HL-60 (cell line): ENCODE measurements at regions not wholly inside any gene's neighbourhood (a gene's known extent, or its start where the extent isn't known, plus 50 kb on each side); places are given as distances from the start of the nearest gene placed in this dataset.

Source experiments
- DNase-seq, 2 experiments: peaks; one replicate each; pipeline ENCODE4 v3.0.0-alpha.2; 2010 to 2020; ENCODE audit warnings: low read depth in 1 of 2, low spot score in 1 of 2
- H3K27ac ChIP-seq: fragments of 250-450 bp; sonication (Bioruptor Pico); replicated peaks from 2 replicates; pipeline ENCODE4 v1.5.1; 2020; ENCODE audit warnings: mild to moderate bottlenecking, moderate library complexity
- H3K27me3 ChIP-seq: fragments of 250-450 bp; sonication (Bioruptor Pico); 2 replicates; pipeline ENCODE4 v1.5.1; 2021; ENCODE audit warnings: mild to moderate bottlenecking, moderate library complexity; ENCODE audit not compliant: insufficient read depth, poor library complexity, severe bottlenecking
- H3K4me3 ChIP-seq: replicated peaks from 2 replicates; pipeline ENCODE4 v1.5.1; 2011; ENCODE audit warnings: mild to moderate bottlenecking, control low read depth, low read length; ENCODE audit not compliant: insufficient read depth
- CTCF ChIP-seq: IDR thresholded peaks from one replicate; pipeline ENCODE4 v1.5.1; 2011; ENCODE audit warnings: low read length, control low read depth, inconsistent platforms; ENCODE audit not compliant: insufficient read depth
- GABPA ChIP-seq: IDR thresholded peaks from 2 replicates; pipeline ENCODE4 v1.6.1; 2012; ENCODE audit warnings: low read depth
- POLR2AphosphoS5 ChIP-seq: IDR thresholded peaks from 2 replicates; pipeline ENCODE4 v1.6.1; 2012; ENCODE audit warnings: low read depth
- REST ChIP-seq: IDR thresholded peaks from 2 replicates; pipeline ENCODE4 v1.6.1; 2012; ENCODE audit warnings: low read depth; ENCODE audit not compliant: insufficient replicate concordance
- SPI1 ChIP-seq: IDR thresholded peaks from 2 replicates; pipeline ENCODE4 v1.6.1; 2012; ENCODE audit warnings: low read depth, mild to moderate bottlenecking, borderline replicate concordance

GRCh38 chr15:46591462-46591861 lies 956.6 kb downstream of the SQOR start:
- TF ChIP-seq POLR2AphosphoS5 (no peak), SPI1 (no peak), CTCF (no peak), REST (no peak), GABPA (no peak)
- Histone ChIP-seq H3K4me3 (no peak overlapping the region), H3K27me3 (no peaks in the 10 kb centered on the region), H3K27ac (no peak overlapping the region)
- no peak for DNase-seq

GRCh38 chr15:46595016-46595415 lies 960.2 kb downstream of the SQOR start:
- no peak for DNase-seq
- TF ChIP-seq POLR2AphosphoS5, result no peak
- TF ChIP-seq CTCF, result no peak
- TF ChIP-seq SPI1, result no peak
- no peak for TF ChIP-seq GABPA
- no peak for TF ChIP-seq REST
- H3K27ac ChIP-seq, result no peak overlapping the region
- no peak overlapping the region for H3K4me3 ChIP-seq
- H3K27me3 ChIP-seq, result no peaks in the 10 kb centered on the region

- no peak for TF ChIP-seq POLR2AphosphoS5
- TF ChIP-seq REST, result no peak
- TF ChIP-seq GABPA, result no peak
- no peak for TF ChIP-seq SPI1
- no peak for TF ChIP-seq CTCF
- DNase-seq, result no peak
- Histone ChIP-seq H3K27ac (no peak overlapping the region), H3K27me3 (no peaks in the 10 kb centered on the region), H3K4me3 (no peak overlapping the region)
Measured at GRCh38 chr15:46607077-46607476, 972.2 kb downstream of the SQOR start.
